ENCODE measurements at regions not wholly inside any gene's neighbourhood (a gene's known extent, or its start where the extent isn't known, plus 50 kb on each side); places are given as distances from the start of the nearest gene placed in this dataset.

DNA sequence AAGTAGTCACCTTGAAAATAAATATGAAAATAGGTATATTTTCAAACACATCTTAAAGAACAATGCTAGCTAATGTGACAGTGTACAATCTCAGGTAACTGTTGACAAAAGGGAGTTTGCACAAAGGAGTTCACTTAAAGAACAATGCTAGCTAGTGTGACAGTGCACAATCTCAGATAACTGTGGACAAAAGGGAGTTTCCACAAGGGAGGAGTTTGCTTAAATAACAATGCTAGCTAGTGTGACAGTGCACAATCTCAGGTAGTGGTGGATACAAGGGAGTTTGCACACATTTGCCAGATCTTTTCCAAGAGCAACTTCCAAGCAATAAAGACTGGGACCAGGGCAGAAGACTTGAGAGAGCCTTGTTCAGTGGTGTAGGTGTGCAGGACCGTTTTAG lies 442.9 kb upstream of the FTMT start:
- TF ChIP-seq, protein P1, sequence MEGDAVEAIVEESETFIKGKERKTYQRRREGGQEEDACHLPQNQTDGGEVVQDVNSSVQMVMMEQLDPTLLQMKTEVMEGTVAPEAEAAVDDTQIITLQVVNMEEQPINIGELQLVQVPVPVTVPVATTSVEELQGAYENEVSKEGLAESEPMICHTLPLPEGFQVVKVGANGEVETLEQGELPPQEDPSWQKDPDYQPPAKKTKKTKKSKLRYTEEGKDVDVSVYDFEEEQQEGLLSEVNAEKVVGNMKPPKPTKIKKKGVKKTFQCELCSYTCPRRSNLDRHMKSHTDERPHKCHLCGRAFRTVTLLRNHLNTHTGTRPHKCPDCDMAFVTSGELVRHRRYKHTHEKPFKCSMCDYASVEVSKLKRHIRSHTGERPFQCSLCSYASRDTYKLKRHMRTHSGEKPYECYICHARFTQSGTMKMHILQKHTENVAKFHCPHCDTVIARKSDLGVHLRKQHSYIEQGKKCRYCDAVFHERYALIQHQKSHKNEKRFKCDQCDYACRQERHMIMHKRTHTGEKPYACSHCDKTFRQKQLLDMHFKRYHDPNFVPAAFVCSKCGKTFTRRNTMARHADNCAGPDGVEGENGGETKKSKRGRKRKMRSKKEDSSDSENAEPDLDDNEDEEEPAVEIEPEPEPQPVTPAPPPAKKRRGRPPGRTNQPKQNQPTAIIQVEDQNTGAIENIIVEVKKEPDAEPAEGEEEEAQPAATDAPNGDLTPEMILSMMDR (IDR thresholded peaks at IDR 0.05) = no peak
- TF ChIP-seq EZH2 (IDR thresholded peaks at IDR 0.05; ENCODE audit: borderline replicate concordance, insufficient read depth, low read depth, low read length, poor library complexity, severe bottlenecking) = no peak

All from B cell (primary cell).